ENCODE measurements at regions not wholly inside any gene's neighbourhood (a gene's known extent, or its start where the extent isn't known, plus 50 kb on each side); places are given as distances from the start of the nearest gene placed in this dataset.

DNA sequence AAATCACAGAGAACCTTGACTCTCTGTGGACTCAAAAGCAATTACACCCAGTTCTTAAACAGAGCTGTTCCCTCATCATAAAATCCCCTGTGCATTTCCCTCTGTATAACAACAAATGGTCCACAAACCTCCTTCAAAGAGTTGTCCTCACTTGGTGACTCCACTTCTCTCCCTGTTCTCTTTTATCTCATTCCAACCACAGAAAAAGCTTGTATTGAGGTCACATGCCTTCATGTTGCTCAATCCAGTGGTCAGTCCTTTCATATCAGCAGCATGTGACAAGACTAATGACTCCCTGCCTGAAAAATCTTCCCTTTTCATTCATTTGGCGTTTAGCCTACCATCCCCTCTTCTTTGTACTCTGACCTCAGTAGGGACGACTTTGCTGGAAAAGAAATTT lies 158.0 kb downstream of the DEPDC1B start:
- DNase-seq = peak in 2 of 14 experiments; percentile 34 to 42
- ChIA-PET POLR2A (no interaction called here), CTCF (no interaction called here)
- no peak overlapping the region for H3K4me3 ChIP-seq (ENCODE audit: low read length)
- H3K4me1 ChIP-seq (ENCODE audit: insufficient read depth, low read length) = no peaks in the 10 kb centered on the region
- no peaks in the 10 kb centered on the region for H3K9me3 ChIP-seq (ENCODE audit: control insufficient read depth in 1 of 2, insufficient read depth in 1 of 2, low read length in 2 of 2)
- H3K36me3 ChIP-seq (ENCODE audit: insufficient read depth, low read length) = no peaks in the 10 kb centered on the region
- Mint-ChIP-seq H3K36me3 (ENCODE audit: low read depth) (no peaks in the 10 kb centered on the region), H3K4me3 (no peak overlapping the region), H3K27ac (no peak overlapping the region), H3K4me1 (ENCODE audit: low read depth) (peaks cover 6% of the 10 kb centered on the region), H3K27me3 (peaks cover 8% of the 10 kb centered on the region), H3K9me3 (no peaks in the 10 kb centered on the region)
- no peak overlapping the region for H3K27ac ChIP-seq (ENCODE audit: low read depth in 1 of 2, low read length in 2 of 2)
- no peak for ATAC-seq (ENCODE audit: poor library complexity)
- TF ChIP-seq, protein P1, sequence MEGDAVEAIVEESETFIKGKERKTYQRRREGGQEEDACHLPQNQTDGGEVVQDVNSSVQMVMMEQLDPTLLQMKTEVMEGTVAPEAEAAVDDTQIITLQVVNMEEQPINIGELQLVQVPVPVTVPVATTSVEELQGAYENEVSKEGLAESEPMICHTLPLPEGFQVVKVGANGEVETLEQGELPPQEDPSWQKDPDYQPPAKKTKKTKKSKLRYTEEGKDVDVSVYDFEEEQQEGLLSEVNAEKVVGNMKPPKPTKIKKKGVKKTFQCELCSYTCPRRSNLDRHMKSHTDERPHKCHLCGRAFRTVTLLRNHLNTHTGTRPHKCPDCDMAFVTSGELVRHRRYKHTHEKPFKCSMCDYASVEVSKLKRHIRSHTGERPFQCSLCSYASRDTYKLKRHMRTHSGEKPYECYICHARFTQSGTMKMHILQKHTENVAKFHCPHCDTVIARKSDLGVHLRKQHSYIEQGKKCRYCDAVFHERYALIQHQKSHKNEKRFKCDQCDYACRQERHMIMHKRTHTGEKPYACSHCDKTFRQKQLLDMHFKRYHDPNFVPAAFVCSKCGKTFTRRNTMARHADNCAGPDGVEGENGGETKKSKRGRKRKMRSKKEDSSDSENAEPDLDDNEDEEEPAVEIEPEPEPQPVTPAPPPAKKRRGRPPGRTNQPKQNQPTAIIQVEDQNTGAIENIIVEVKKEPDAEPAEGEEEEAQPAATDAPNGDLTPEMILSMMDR (IDR thresholded peaks at IDR 0.05) = no peak
- intact Hi-C loops (cut with DNase I, micrococcal nuclease) = no loop called here
- H3K27me3 ChIP-seq (ENCODE audit: control insufficient read depth in 1 of 2, insufficient read depth in 2 of 2, low read length in 2 of 2) = no peaks in the 10 kb centered on the region

GRCh38 chr5:60540856-60541805 lies 158.8 kb downstream of the DEPDC1B start:
- Mint-ChIP-seq H3K4me3 (no peak overlapping the region), H3K27ac (no peak overlapping the region), H3K9me3 (no peaks in the 10 kb centered on the region), H3K4me1 (ENCODE audit: low read depth) (peaks cover 6% of the 10 kb centered on the region), H3K27me3 (peaks cover 8% of the 10 kb centered on the region), H3K36me3 (ENCODE audit: low read depth) (no peaks in the 10 kb centered on the region)
- H3K36me3 ChIP-seq (ENCODE audit: insufficient read depth, low read length) = no peaks in the 10 kb centered on the region
- ChIA-PET CTCF (no interaction called here), POLR2A (no interaction called here)
- H3K4me1 ChIP-seq (ENCODE audit: insufficient read depth, low read length) = no peaks in the 10 kb centered on the region
- no peak for DNase-seq
- ATAC-seq (ENCODE audit: poor library complexity) = no peak
- intact Hi-C loops (cut with DNase I, micrococcal nuclease) = no loop called here
- no peaks in the 10 kb centered on the region for H3K27me3 ChIP-seq (ENCODE audit: control insufficient read depth in 1 of 2, insufficient read depth in 2 of 2, low read length in 2 of 2)
- TF ChIP-seq, protein P1 (IDR thresholded peaks at IDR 0.05) = no peak
- H3K27ac ChIP-seq (ENCODE audit: low read depth in 1 of 2, low read length in 2 of 2) = no peak overlapping the region
- no peaks in the 10 kb centered on the region for H3K9me3 ChIP-seq (ENCODE audit: control insufficient read depth in 1 of 2, insufficient read depth in 1 of 2, low read length in 2 of 2)
- H3K4me3 ChIP-seq (ENCODE audit: low read length) = no peak overlapping the region

GRCh38 chr5:60538955-60539866 lies 160.8 kb downstream of the DEPDC1B start:
- peaks cover 4% of the 10 kb centered on the region for H3K27me3 Mint-ChIP-seq
- DNase-seq (peak in 2 of 14 experiments; percentile 11), ATAC-seq (ENCODE audit: poor library complexity) (no peak)

More at GRCh38 chr5:60538955-60539866, 160.8 kb downstream of the DEPDC1B start:
- peaks cover 3% of the 10 kb centered on the region for H3K9me3 Mint-ChIP-seq
- no peak overlapping the region for H3K27ac Mint-ChIP-seq
- H3K4me3 Mint-ChIP-seq = no peak overlapping the region
- intact Hi-C loops (cut with DNase I, micrococcal nuclease) = no loop called here
- H3K36me3 Mint-ChIP-seq (ENCODE audit: low read depth) = no peaks in the 10 kb centered on the region
- ChIA-PET POLR2A (no interaction called here), CTCF (no interaction called here)
- H3K4me1 Mint-ChIP-seq (ENCODE audit: low read depth) = peaks cover 6% of the 10 kb centered on the region
- H3K27me3 ChIP-seq (ENCODE audit: control insufficient read depth in 1 of 2, insufficient read depth in 2 of 2, low read length in 2 of 2) = no peaks in the 10 kb centered on the region
- H3K27ac ChIP-seq (ENCODE audit: low read depth in 1 of 2, low read length in 2 of 2) = no peak overlapping the region
- no peaks in the 10 kb centered on the region for H3K4me1 ChIP-seq (ENCODE audit: insufficient read depth, low read length)
- H3K4me3 ChIP-seq (ENCODE audit: low read length) = no peak overlapping the region
- H3K36me3 ChIP-seq (ENCODE audit: insufficient read depth, low read length) = no peaks in the 10 kb centered on the region
- TF ChIP-seq, protein P1 (IDR thresholded peaks at IDR 0.05) = no peak
- H3K9me3 ChIP-seq (ENCODE audit: control insufficient read depth in 1 of 2, insufficient read depth in 1 of 2, low read length in 2 of 2) = no peaks in the 10 kb centered on the region
